A549 (cell line): ENCODE measurements at regions not wholly inside any gene's neighbourhood (a gene's known extent, or its start where the extent isn't known, plus 50 kb on each side); places are given as distances from the start of the nearest gene placed in this dataset.

Source experiments
- CTCF ChIP-seq: fragments of >200 bp; sonication (Bioruptor Twin); formaldehyde crosslinking; IDR thresholded peaks from 3 replicates; pipeline ENCODE4 v1.5.1; 2016
- MAX ChIP-seq: IDR thresholded peaks from 2 replicates; pipeline ENCODE4 v1.6.1; 2012
- PBX3 ChIP-seq: IDR thresholded peaks from 2 replicates; pipeline ENCODE4 v1.6.1; 2012
- POLR2A ChIP-seq: IDR thresholded peaks from 2 replicates; pipeline ENCODE4 v1.6.1; 2012; ENCODE audit warnings: mild to moderate bottlenecking, low read length
- RFX5 ChIP-seq: fragments of 450-650 bp; IDR thresholded peaks from 2 replicates; pipeline ENCODE4 v1.7.1; 2014; ENCODE audit warnings: antibody characterized with exemption, mild to moderate bottlenecking, moderate library complexity

- TF ChIP-seq CTCF = no peak
- no peak for TF ChIP-seq POLR2A
- TF ChIP-seq RFX5 = no peak
- TF ChIP-seq MAX = no peak
- TF ChIP-seq PBX3 = no peak
Observed at GRCh38 chr14:76686646-76687045, 74.6 kb upstream of the VASH1 start.
